NOMO-1 (cell line): ENCODE measurements at regions not wholly inside any gene's neighbourhood (a gene's known extent, or its start where the extent isn't known, plus 50 kb on each side); places are given as distances from the start of the nearest gene placed in this dataset.

ENCODE experiments used
- DNase-seq, 2 experiments: peaks; one replicate each; lab custom pipeline; 2025; ENCODE audit not compliant: unreplicated experiment in 2 of 2; lab: John Stamatoyannopoulos, UW

GRCh38 chr15:85886309-85886811 lies 91.6 kb upstream of the KLHL25 start:
- DNase-seq: no peak

GRCh38 chr15:85889956-85890619 lies 95.4 kb upstream of the KLHL25 start:
- DNase-seq: no peak

- no peak for DNase-seq
Observed at GRCh38 chr15:85890620-85890980, 95.9 kb upstream of the KLHL25 start.

GRCh38 chr15:85891470-85891869 lies 96.7 kb upstream of the KLHL25 start:
- no peak for DNase-seq

- no peak for DNase-seq
Observed at GRCh38 chr15:85892232-85892631, 97.5 kb upstream of the KLHL25 start.

GRCh38 chr15:85897207-85897894 lies 102.6 kb upstream of the KLHL25 start:
- no peak for DNase-seq

- DNase-seq: no peak
Observed at GRCh38 chr15:85897895-85898717, 103.4 kb upstream of the KLHL25 start.

GRCh38 chr15:85899927-85900326 lies 105.2 kb upstream of the KLHL25 start:
- no peak for DNase-seq

GRCh38 chr15:85905751-85906450 lies 111.2 kb upstream of the KLHL25 start:
- DNase-seq: no peak

GRCh38 chr15:85906640-85907039 lies 111.9 kb upstream of the KLHL25 start:
- no peak for DNase-seq

- no peak for DNase-seq
Observed at GRCh38 chr15:85910834-85911233, 116.1 kb upstream of the KLHL25 start.

GRCh38 chr15:85913461-85913860 lies 118.7 kb upstream of the KLHL25 start:
- no peak for DNase-seq

- DNase-seq: no peak
Observed at GRCh38 chr15:85920956-85921355, 126.2 kb upstream of the KLHL25 start.

GRCh38 chr15:85924088-85924487 lies 129.4 kb upstream of the KLHL25 start:
- DNase-seq: no peak

- DNase-seq: no peak
Observed at GRCh38 chr15:85925649-85926237, 131.0 kb upstream of the KLHL25 start.

- DNase-seq: no peak
Observed at GRCh38 chr15:85926834-85927233, 132.1 kb upstream of the KLHL25 start.

GRCh38 chr15:85927931-85928537 lies 133.3 kb upstream of the KLHL25 start:
- DNase-seq: no peak

GRCh38 chr15:85929786-85930185 lies 135.1 kb upstream of the KLHL25 start:
- no peak for DNase-seq

- DNase-seq: no peak
Observed at GRCh38 chr15:85932391-85932790, 137.7 kb upstream of the KLHL25 start.

GRCh38 chr15:85934691-85935090 lies 140.0 kb upstream of the KLHL25 start:
- DNase-seq: no peak
